GM18511 (cell line): ENCODE measurements at regions not wholly inside any gene's neighbourhood (a gene's known extent, or its start where the extent isn't known, plus 50 kb on each side); places are given as distances from the start of the nearest gene placed in this dataset.
"Not testable (repeated sequence)": the region's sequence is repeated elsewhere in the genome, so short reads cannot be mapped to it uniquely, and the experiment has no call there.

ENCODE experiments used
- ATAC-seq: cut with Tn5 transposase; IDR thresholded peaks from one replicate; pipeline ENCODE4 v1.9.1; 2021; ENCODE audit warnings: mild to moderate bottlenecking, moderate library complexity; ENCODE audit not compliant: unreplicated experiment

- ATAC-seq: not testable (repeated sequence)
Measured at GRCh38 chr2:57229706-57230105, 816.9 kb upstream of the VRK2 start.

GRCh38 chr2:57232341-57232740 is 814.3 kb upstream of the VRK2 start:
- ATAC-seq: not testable (repeated sequence)

GRCh38 chr2:57251495-57251894 is 795.1 kb upstream of the VRK2 start:
- not testable (repeated sequence) for ATAC-seq

GRCh38 chr2:57276408-57276807 is 770.2 kb upstream of the VRK2 start:
- ATAC-seq: not testable (repeated sequence)

- no peak for ATAC-seq
Measured at GRCh38 chr2:57278451-57278850, 768.2 kb upstream of the VRK2 start.

- ATAC-seq: no peak
Measured at GRCh38 chr2:57291209-57291608, 755.4 kb upstream of the VRK2 start.

GRCh38 chr2:57296795-57297517 is 749.6 kb upstream of the VRK2 start:
- no peak for ATAC-seq

- ATAC-seq: no peak
Measured at GRCh38 chr2:57313678-57314077, 732.9 kb upstream of the VRK2 start.

GRCh38 chr2:57314682-57315081 is 731.9 kb upstream of the VRK2 start:
- ATAC-seq: no peak

GRCh38 chr2:57330447-57330846 is 716.2 kb upstream of the VRK2 start:
- ATAC-seq: no peak

GRCh38 chr2:57333221-57333620 is 713.4 kb upstream of the VRK2 start:
- no peak for ATAC-seq

GRCh38 chr2:57343391-57344006 is 703.1 kb upstream of the VRK2 start:
- ATAC-seq: no peak

- ATAC-seq: no peak
Measured at GRCh38 chr2:57368190-57368589, 678.4 kb upstream of the VRK2 start.

GRCh38 chr2:57370882-57371585 is 675.6 kb upstream of the VRK2 start:
- no peak for ATAC-seq

GRCh38 chr2:57372237-57372984 is 674.2 kb upstream of the VRK2 start:
- no peak for ATAC-seq

- no peak for ATAC-seq
Measured at GRCh38 chr2:57373530-57373929, 673.1 kb upstream of the VRK2 start.

GRCh38 chr2:57376985-57377384 is 669.6 kb upstream of the VRK2 start:
- no peak for ATAC-seq

GRCh38 chr2:57386305-57386704 is 660.3 kb upstream of the VRK2 start:
- no peak for ATAC-seq

- no peak for ATAC-seq
Measured at GRCh38 chr2:57396355-57397098, 650.1 kb upstream of the VRK2 start.

GRCh38 chr2:57397550-57398360 is 648.9 kb upstream of the VRK2 start:
- no peak for ATAC-seq
